IMR-90 (cell line): ENCODE measurements at regions not wholly inside any gene's neighbourhood (a gene's known extent, or its start where the extent isn't known, plus 50 kb on each side); places are given as distances from the start of the nearest gene placed in this dataset.

Experiments
- ATAC-seq: fragments of 200-7000 bp; cut with Tn5 transposase; 2 replicates; pipeline ENCODE4 v1.9.1; 2020; ENCODE audit warnings: low read depth, mild to moderate bottlenecking, moderate library complexity
- BruUV-seq: library from RNA; stranded (reverse); fragments of 400-500 nt; replicated peaks from 2 replicates; lab custom pipeline; 2021; lab: Mats Ljungman, UMichigan
- CTCF ChIA-PET: fragments of 300-600 bp; formaldehyde crosslinking; extraction: SDS; loops from one replicate; lab custom pipeline; 2021; ENCODE audit warnings: antibody characterized with exemption; lab: Yijun Ruan, JAX
- POLR2A ChIA-PET: fragments of 300-600 bp; sonication (Branson Sonifier 250); formaldehyde crosslinking; loops from one replicate; lab custom pipeline; 2022; ENCODE audit warnings: antibody characterized with exemption; ENCODE audit not compliant: unreplicated experiment; lab: Charles Lee
- DNase-seq: peaks from one replicate; pipeline ENCODE4 v3.0.0; 2013
- H2AFZ ChIP-seq: replicated peaks from 2 replicates; pipeline ENCODE3; 2013; ENCODE audit warnings: low read length, mild to moderate bottlenecking; ENCODE audit not compliant: poor library complexity
- H2AK5ac ChIP-seq: 2 replicates; pipeline ENCODE4 v1.6.1; 2013; ENCODE audit warnings: low read depth, low read length, inconsistent platforms
- H2AK9ac ChIP-seq: replicated peaks from 2 replicates; pipeline ENCODE3; 2013; ENCODE audit warnings: mild to moderate bottlenecking, low read depth, low read length, moderate library complexity; ENCODE audit not compliant: poor library complexity
- H2BK120ac ChIP-seq: 2 replicates; pipeline ENCODE4 v1.6.1; 2013; ENCODE audit warnings: low read depth, low read length, inconsistent platforms
- H2BK15ac ChIP-seq: 3 replicates; pipeline ENCODE4 v1.6.1; 2013; ENCODE audit warnings: low read depth, low read length, inconsistent platforms
- H2BK20ac ChIP-seq: 2 replicates; pipeline ENCODE4 v1.6.1; 2013; ENCODE audit warnings: low read depth, mild to moderate bottlenecking, inconsistent platforms, low read length, moderate library complexity
- H2BK5ac ChIP-seq: 2 replicates; pipeline ENCODE4 v1.6.1; 2013; ENCODE audit warnings: mild to moderate bottlenecking, low read depth, low read length, inconsistent platforms; ENCODE audit not compliant: poor library complexity, severe bottlenecking
- H3K14ac ChIP-seq: replicated peaks from 2 replicates; pipeline ENCODE4 v1.6.1; 2013; ENCODE audit warnings: low read depth, low read length, inconsistent platforms
- H3K18ac ChIP-seq: 2 replicates; pipeline ENCODE4 v1.6.1; 2013; ENCODE audit warnings: low read depth, low read length, control low read depth
- H3K23ac ChIP-seq: 2 replicates; pipeline ENCODE4 v1.6.1; 2013; ENCODE audit warnings: low read depth, low read length, inconsistent platforms
- H3K27ac ChIP-seq: 2 replicates; pipeline ENCODE4 v1.5.1; 2013; ENCODE audit warnings: mild to moderate bottlenecking, control low read depth, low read length; ENCODE audit not compliant: insufficient read depth
- H3K27me3 ChIP-seq: 2 replicates; pipeline ENCODE4 v1.6.1; 2013; ENCODE audit warnings: low read length; ENCODE audit not compliant: control insufficient read depth, insufficient read depth
- H3K36me3 ChIP-seq: 2 replicates; pipeline ENCODE4 v1.6.1; 2013; ENCODE audit warnings: low read length, mixed read lengths; ENCODE audit not compliant: control insufficient read depth, insufficient read depth
- H3K4ac ChIP-seq: 2 replicates; pipeline ENCODE4 v1.6.1; 2013; ENCODE audit warnings: low read depth, low read length, inconsistent platforms
- H3K4me1 ChIP-seq: 2 replicates; pipeline ENCODE4 v1.6.1; 2013; ENCODE audit warnings: low read length, mixed read lengths; ENCODE audit not compliant: control insufficient read depth, insufficient read depth
- H3K4me2 ChIP-seq: 2 replicates; pipeline ENCODE4 v1.6.1; 2013; ENCODE audit warnings: low read depth, mild to moderate bottlenecking, control low read depth, low read length, moderate library complexity
- H3K4me3 ChIP-seq: 2 replicates; pipeline ENCODE4 v1.5.1; 2013; ENCODE audit warnings: low read depth, mild to moderate bottlenecking, control low read depth, low read length, moderate library complexity; ENCODE audit not compliant: insufficient read depth
- H3K56ac ChIP-seq: 2 replicates; pipeline ENCODE4 v1.6.1; 2013; ENCODE audit warnings: low read length, inconsistent platforms; ENCODE audit not compliant: insufficient read depth; ENCODE audit errors: extremely low read depth
- H3K79me1 ChIP-seq, 2 experiments: 2 replicates each; pipeline ENCODE4 v1.6.1; 2013; ENCODE audit warnings: low read length in 2 of 2, inconsistent platforms in 1 of 2, low read depth in 1 of 2
- H3K9ac ChIP-seq: 2 replicates; pipeline ENCODE4 v1.6.1; 2013; ENCODE audit warnings: low read depth, low read length, control low read depth
- H3K9me1 ChIP-seq: 2 replicates; pipeline ENCODE4 v1.6.1; 2013; ENCODE audit warnings: low read length, inconsistent platforms; ENCODE audit not compliant: insufficient read depth
- H3K9me3 ChIP-seq: 2 replicates; pipeline ENCODE4 v1.6.1; 2013; ENCODE audit warnings: low read length; ENCODE audit not compliant: control insufficient read depth, insufficient read depth
- H4K20me1 ChIP-seq: 2 replicates; pipeline ENCODE4 v1.6.1; 2013; ENCODE audit warnings: low read length, inconsistent platforms; ENCODE audit not compliant: insufficient read depth
- H4K5ac ChIP-seq: 2 replicates; pipeline ENCODE4 v1.6.1; 2013; ENCODE audit warnings: mild to moderate bottlenecking, low read depth, low read length, control low read depth
- H4K8ac ChIP-seq, 2 experiments: 2 replicates each; pipeline ENCODE4 v1.6.1; 2013; ENCODE audit warnings: low read depth in 2 of 2, low read length in 2 of 2, control low read depth in 1 of 2, inconsistent platforms in 1 of 2
- H4K91ac ChIP-seq: 2 replicates; pipeline ENCODE4 v1.6.1; 2013; ENCODE audit warnings: low read depth, low read length, inconsistent platforms; ENCODE audit not compliant: insufficient read depth
- ELK1 ChIP-seq: fragments of 150-350 bp; IDR thresholded peaks from 2 replicates; pipeline ENCODE4 v1.6.1; 2016; ENCODE audit warnings: low read depth, mild to moderate bottlenecking, low read length, moderate library complexity, borderline replicate concordance
- WGBS, 2 experiments: methylation state at CpG; one replicate each; pipeline versions ENCODE4 v1.1.5 to v1.1.7; 2013; ENCODE audit warnings: missing lambda C conversion rate in 2 of 2; ENCODE audit not compliant: insufficient read length in 1 of 2; ENCODE audit errors: extremely low coverage in 2 of 2; 5-methylcytosine and 5-hydroxymethylcytosine counted together
- dilution Hi-C: fragments of 300-500 bp; cut with HindIII; formaldehyde crosslinking; loops from one replicate; pipeline ENCODE4 v1.14.3; 2018; ENCODE audit warnings: low sequenced_read_pairs; ENCODE audit not compliant: unreplicated experiment
- in situ Hi-C: fragments of 300-500 bp; cut with MboI; formaldehyde crosslinking; loops from 3 replicates; pipeline ENCODE4 v1.14.3; 2019; ENCODE audit warnings: low sequenced_read_pairs, inconsistent platforms, mixed read lengths
- intact Hi-C: fragments of 100-400 bp; cut with micrococcal nuclease; formaldehyde crosslinking; loops from 2 replicates; pipeline ENCODE4 v1.10.0; 2022

GRCh38 chr2:239905884-239906654 is 119.1 kb downstream of the NDUFA10 start:
- Histone ChIP-seq H3K23ac (no peak overlapping the region), H3K36me3 (no peaks in the 10 kb centered on the region), H3K4me2 (no peak overlapping the region), H3K9ac (no peak overlapping the region), H3K9me3 (0 out of 2 replicates have a peak, but pooled peaks cover 2% of the 10 kb centered on the region), H2BK5ac (no peak overlapping the region), H3K56ac (no peak overlapping the region), H2BK120ac (no peak overlapping the region), H4K20me1 (no peaks in the 10 kb centered on the region), H4K91ac (no peak overlapping the region), H2AK5ac (no peak overlapping the region), H2AK9ac (no peak overlapping the region), H3K27ac (no peak overlapping the region), H2BK20ac (no peak overlapping the region), H3K27me3 (no peaks in the 10 kb centered on the region), H3K9me1 (no peaks in the 10 kb centered on the region), H3K79me1 (no peaks in the 10 kb centered on the region), H3K4me1 (no peaks in the 10 kb centered on the region), H3K4me3 (no peak overlapping the region), H3K18ac (no peak overlapping the region), H3K14ac (no peak overlapping the region), H2BK15ac (no peak overlapping the region), H4K8ac (no peak overlapping the region), H2AFZ (no peak overlapping the region), H3K4ac (no peak overlapping the region), H4K5ac (no peak overlapping the region)
- intact Hi-C loops, result no loop called here
- dilution Hi-C loops, result no loop called here
- ChIA-PET CTCF (no interaction called here), POLR2A (no interaction called here)
- in situ Hi-C loops, result no loop called here
- no peak for ATAC-seq
- BruUV-seq, result no TSS peak
- DNase-seq, result no peak
- TF ChIP-seq ELK1, result no peak
- 83% methylated on average over 8 of the region's 18 CpGs; no CpG with 5 or more reads in 1 of the 2 experiments for WGBS, 2 experiments
